DOHH2 (cell line): ENCODE measurements at regions not wholly inside any gene's neighbourhood (a gene's known extent, or its start where the extent isn't known, plus 50 kb on each side); places are given as distances from the start of the nearest gene placed in this dataset.

ENCODE experiments used
- EZH2phosphoT487 ChIP-seq: fragments of 200-600 bp; sonication (generic); IDR thresholded peaks from 2 replicates; pipeline ENCODE4 v1.6.1; 2017; ENCODE audit warnings: borderline replicate concordance, mild to moderate bottlenecking, antibody characterized with exemption, low read length, moderate library complexity, mixed read lengths
- TF ChIP-seq, protein P1 (sequence below): fragments of 200-600 bp; sonication (generic); IDR thresholded peaks from one replicate; pipeline ENCODE4 v1.5.1; 2014; ENCODE audit warnings: antibody characterized with exemption, mild to moderate bottlenecking, low read depth, low read length; ENCODE audit not compliant: poor library complexity, severe bottlenecking

DNA sequence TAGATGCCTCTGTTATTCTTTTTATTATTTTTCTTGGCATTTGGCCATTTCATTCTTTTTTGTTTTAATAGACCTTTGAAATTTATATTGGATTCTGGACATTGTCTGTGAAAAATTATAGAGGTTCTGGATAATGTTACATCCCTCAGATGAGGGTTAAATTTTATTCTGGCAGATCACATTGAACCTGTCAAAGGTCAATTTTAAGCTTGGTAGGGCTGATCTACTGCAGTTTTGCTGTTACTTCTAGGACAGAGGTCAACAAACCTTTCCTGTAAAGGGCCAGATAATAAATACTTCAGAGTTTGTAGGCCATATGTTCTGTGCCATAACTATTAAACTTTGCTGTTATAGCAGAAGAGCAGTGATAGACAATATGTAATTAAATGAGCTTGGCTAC, 318.9 kb upstream of the DPPA4 start:
- TF ChIP-seq, protein P1, sequence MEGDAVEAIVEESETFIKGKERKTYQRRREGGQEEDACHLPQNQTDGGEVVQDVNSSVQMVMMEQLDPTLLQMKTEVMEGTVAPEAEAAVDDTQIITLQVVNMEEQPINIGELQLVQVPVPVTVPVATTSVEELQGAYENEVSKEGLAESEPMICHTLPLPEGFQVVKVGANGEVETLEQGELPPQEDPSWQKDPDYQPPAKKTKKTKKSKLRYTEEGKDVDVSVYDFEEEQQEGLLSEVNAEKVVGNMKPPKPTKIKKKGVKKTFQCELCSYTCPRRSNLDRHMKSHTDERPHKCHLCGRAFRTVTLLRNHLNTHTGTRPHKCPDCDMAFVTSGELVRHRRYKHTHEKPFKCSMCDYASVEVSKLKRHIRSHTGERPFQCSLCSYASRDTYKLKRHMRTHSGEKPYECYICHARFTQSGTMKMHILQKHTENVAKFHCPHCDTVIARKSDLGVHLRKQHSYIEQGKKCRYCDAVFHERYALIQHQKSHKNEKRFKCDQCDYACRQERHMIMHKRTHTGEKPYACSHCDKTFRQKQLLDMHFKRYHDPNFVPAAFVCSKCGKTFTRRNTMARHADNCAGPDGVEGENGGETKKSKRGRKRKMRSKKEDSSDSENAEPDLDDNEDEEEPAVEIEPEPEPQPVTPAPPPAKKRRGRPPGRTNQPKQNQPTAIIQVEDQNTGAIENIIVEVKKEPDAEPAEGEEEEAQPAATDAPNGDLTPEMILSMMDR, result no peak
- no peak for TF ChIP-seq EZH2phosphoT487
